Esophagus squamous epithelium (tissue), 5 donors: ENCODE measurements at regions not wholly inside any gene's neighbourhood (a gene's known extent, or its start where the extent isn't known, plus 50 kb on each side); places are given as distances from the start of the nearest gene placed in this dataset.

Experiments
- DNase-seq: peaks from one replicate; lab custom pipeline; 2025; lab: John Stamatoyannopoulos, UW
- H3K27ac ChIP-seq, 4 donors: fragments of 200-600 bp; sonication (generic); one replicate each; pipeline ENCODE4 v1.5.1; 2016 to 2019; ENCODE audit warnings: mild to moderate bottlenecking in 1 of 4
- H3K27me3 ChIP-seq, 4 donors: fragments of 200-600 bp; sonication (generic); 1 replicate in 3 of 4; 2 replicates in 1 of 4; pipeline versions ENCODE4 v1.5.1 to v1.6.0; 2017 to 2021; ENCODE audit warnings: antibody characterized with exemption in 1 of 4
- H3K36me3 ChIP-seq, 3 donors: fragments of 200-600 bp; sonication (generic); one replicate each; pipeline ENCODE4 v1.5.1; 2016 to 2019
- H3K4me1 ChIP-seq, 3 donors: fragments of 200-600 bp; sonication (generic); one replicate each; pipeline ENCODE4 v1.5.1; 2017 to 2019
- H3K4me3 ChIP-seq, 4 donors: fragments of 200-600 bp; sonication (generic); 1 replicate in 3 of 4; 2 replicates in 1 of 4; pipeline ENCODE4 v1.5.1; 2016 to 2019; ENCODE audit warnings: mild to moderate bottlenecking in 2 of 4, moderate library complexity in 1 of 4
- H3K9me3 ChIP-seq, 3 donors: fragments of 200-600 bp; sonication (generic); one replicate each; pipeline ENCODE4 v1.5.1; 2016 to 2019
- POLR2A ChIP-seq, 4 donors: fragments of 450-650 bp; IDR thresholded peaks; one replicate each; pipeline ENCODE4 v1.6.1; 2017; ENCODE audit warnings: antibody characterized with exemption in 4 of 4, mild to moderate bottlenecking in 4 of 4, moderate library complexity in 3 of 4
- WGBS, 2 donors: methylation state at CpG; one replicate each; pipeline ENCODE4 v1.1.5; 2018; 5-methylcytosine and 5-hydroxymethylcytosine counted together
- intact Hi-C: fragments of 100-400 bp; cut with DNase I; formaldehyde crosslinking; loops from one replicate; pipeline ENCODE4 v1.15.0; 2022
- TF ChIP-seq, protein P1 (sequence below), 6 experiments: fragments of 450-650 bp in 4 of 6; fragments of 200-600 bp in 2 of 6; sonication (generic) in 2 of 6; IDR thresholded peaks; one replicate each; pipeline ENCODE4 v1.5.1; 2016 to 2019; ENCODE audit warnings: antibody characterized with exemption in 6 of 6, mild to moderate bottlenecking in 4 of 6, moderate library complexity in 4 of 6
- donor health status: DM: yes; HTN: yes; CAD: no.

DNA sequence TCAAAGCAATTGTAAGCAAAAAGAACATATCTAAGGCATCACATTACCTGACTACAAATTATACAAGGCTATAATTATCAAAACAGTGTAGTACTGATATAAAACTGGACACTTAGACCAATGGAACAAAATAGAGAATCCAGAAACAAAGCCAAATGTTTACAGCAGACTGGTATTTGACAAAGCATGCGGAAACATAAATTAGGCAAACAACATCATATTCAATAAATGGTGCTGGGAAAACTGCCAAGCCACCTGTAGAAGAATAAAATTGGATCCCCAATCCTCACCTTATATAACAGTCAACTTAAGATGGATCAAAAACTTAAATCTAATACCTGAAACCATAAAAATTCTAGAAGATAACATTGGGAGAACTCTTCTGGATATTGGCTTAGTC lies 240.8 kb upstream of the POM121L12 start:
- H3K36me3 ChIP-seq: no peaks in the 10 kb centered on the region
- no peak overlapping the region for H3K27ac ChIP-seq
- H3K4me1 ChIP-seq: no peaks in the 10 kb centered on the region
- no peak for TF ChIP-seq POLR2A (IDR thresholded peaks at IDR 0.05)
- TF ChIP-seq, protein P1, sequence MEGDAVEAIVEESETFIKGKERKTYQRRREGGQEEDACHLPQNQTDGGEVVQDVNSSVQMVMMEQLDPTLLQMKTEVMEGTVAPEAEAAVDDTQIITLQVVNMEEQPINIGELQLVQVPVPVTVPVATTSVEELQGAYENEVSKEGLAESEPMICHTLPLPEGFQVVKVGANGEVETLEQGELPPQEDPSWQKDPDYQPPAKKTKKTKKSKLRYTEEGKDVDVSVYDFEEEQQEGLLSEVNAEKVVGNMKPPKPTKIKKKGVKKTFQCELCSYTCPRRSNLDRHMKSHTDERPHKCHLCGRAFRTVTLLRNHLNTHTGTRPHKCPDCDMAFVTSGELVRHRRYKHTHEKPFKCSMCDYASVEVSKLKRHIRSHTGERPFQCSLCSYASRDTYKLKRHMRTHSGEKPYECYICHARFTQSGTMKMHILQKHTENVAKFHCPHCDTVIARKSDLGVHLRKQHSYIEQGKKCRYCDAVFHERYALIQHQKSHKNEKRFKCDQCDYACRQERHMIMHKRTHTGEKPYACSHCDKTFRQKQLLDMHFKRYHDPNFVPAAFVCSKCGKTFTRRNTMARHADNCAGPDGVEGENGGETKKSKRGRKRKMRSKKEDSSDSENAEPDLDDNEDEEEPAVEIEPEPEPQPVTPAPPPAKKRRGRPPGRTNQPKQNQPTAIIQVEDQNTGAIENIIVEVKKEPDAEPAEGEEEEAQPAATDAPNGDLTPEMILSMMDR (IDR thresholded peaks at IDR 0.05): no peak
- WGBS, 2 donors: 57 to 82% methylated on average over 1 of the region's 1 CpG
- no peak for DNase-seq
- no peak overlapping the region for H3K4me3 ChIP-seq
- intact Hi-C loops: no loop called here
- no peaks in the 10 kb centered on the region for H3K27me3 ChIP-seq
- H3K9me3 ChIP-seq: peaks cover 0 to 4% (median 0%) of the 10 kb centered on the region in 3 donors

- Histone ChIP-seq H3K4me3 (no peak overlapping the region), H3K9me3 (peaks cover 0 to 4% (median 0%) of the 10 kb centered on the region in 3 donors), H3K4me1 (no peaks in the 10 kb centered on the region), H3K27me3 (no peaks in the 10 kb centered on the region), H3K27ac (no peak overlapping the region), H3K36me3 (no peaks in the 10 kb centered on the region)
- WGBS, 2 donors: 56 to 62% methylated on average over 4 of the region's 4 CpGs
- no peak for DNase-seq
- intact Hi-C loops: no loop called here
- TF ChIP-seq, protein P1 (IDR thresholded peaks at IDR 0.05): no peak
- TF ChIP-seq POLR2A (IDR thresholded peaks at IDR 0.05): no peak
Observed at GRCh38 chr7:52791176-52791700, 244.2 kb upstream of the POM121L12 start.

DNA sequence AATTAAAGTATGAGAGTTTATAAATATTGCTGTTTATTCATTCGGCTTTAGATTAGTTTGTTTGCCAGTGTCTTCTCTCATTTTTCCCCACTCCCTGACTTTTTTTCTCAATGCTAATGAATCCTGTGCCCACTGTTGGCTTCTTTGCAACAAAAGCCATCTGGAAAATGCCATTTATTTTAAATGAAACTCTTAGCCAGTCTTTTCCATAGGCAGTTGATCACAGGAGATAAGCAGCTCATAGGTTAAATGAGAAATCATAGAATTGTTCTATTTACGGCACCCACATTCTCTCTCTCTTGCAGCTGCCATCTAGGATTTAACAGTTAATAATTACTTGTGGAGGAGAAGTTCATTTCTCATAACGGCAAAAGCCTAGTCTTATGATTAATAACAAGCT lies 249.3 kb upstream of the POM121L12 start:
- Histone ChIP-seq H3K27me3 (no peaks in the 10 kb centered on the region), H3K27ac (no peak overlapping the region), H3K36me3 (no peaks in the 10 kb centered on the region), H3K4me3 (no peak overlapping the region), H3K4me1 (no peaks in the 10 kb centered on the region), H3K9me3 (no peaks in the 10 kb centered on the region)
- WGBS, 2 donors: 36 to 43% methylated on average over 3 of the region's 3 CpGs
- intact Hi-C loops: no loop called here
- DNase-seq: no peak
- TF ChIP-seq, protein P1 (IDR thresholded peaks at IDR 0.05): no peak

- Histone ChIP-seq H3K36me3 (no peaks in the 10 kb centered on the region), H3K27me3 (no peaks in the 10 kb centered on the region), H3K4me1 (no peaks in the 10 kb centered on the region), H3K9me3 (peaks cover 0 to 6% (median 0%) of the 10 kb centered on the region in 3 donors), H3K27ac (no peak overlapping the region), H3K4me3 (no peak overlapping the region)
- intact Hi-C loops: no loop called here
- no peak for DNase-seq
- 48 to 52% methylated on average over 5 of the region's 5 CpGs for whole genome bisulfite sequencing, 2 donors
- TF ChIP-seq, protein P1 (IDR thresholded peaks at IDR 0.05): no peak
- TF ChIP-seq POLR2A (IDR thresholded peaks at IDR 0.05): no peak
Observed at GRCh38 chr7:52782348-52782747, 253.1 kb upstream of the POM121L12 start.

- no peaks in the 10 kb centered on the region for H3K36me3 ChIP-seq
- H3K27me3 ChIP-seq: no peaks in the 10 kb centered on the region
- no peak overlapping the region for H3K27ac ChIP-seq
- H3K4me3 ChIP-seq: no peak overlapping the region
- no peak for TF ChIP-seq POLR2A (IDR thresholded peaks at IDR 0.05)
- TF ChIP-seq, protein P1 (IDR thresholded peaks at IDR 0.05): no peak
- WGBS, 2 donors: 82 to 83% methylated on average over 4 of the region's 4 CpGs
- DNase-seq: no peak
- H3K9me3 ChIP-seq: peaks cover 0 to 6% (median 0%) of the 10 kb centered on the region in 3 donors
- intact Hi-C loops: no loop called here
- H3K4me1 ChIP-seq: no peaks in the 10 kb centered on the region
Observed at GRCh38 chr7:52781250-52781649, 254.2 kb upstream of the POM121L12 start.
